ENCODE measurements at regions not wholly inside any gene's neighbourhood (a gene's known extent, or its start where the extent isn't known, plus 50 kb on each side); places are given as distances from the start of the nearest gene placed in this dataset.

- TF ChIP-seq POLR2A (IDR thresholded peaks at IDR 0.05; ENCODE audit: low read depth, low read length): no peak
- TF ChIP-seq TAF1 (IDR thresholded peaks at IDR 0.05; ENCODE audit: borderline replicate concordance, low read depth, low read length): no peak
- no peak for TF ChIP-seq POLR2AphosphoS5 (IDR thresholded peaks at IDR 0.05; ENCODE audit: low read depth, low read length)
These were observed 423.7 kb downstream of the ZSWIM6 start for GRCh38 chr5:61755726-61756222.
